ENCODE measurements at regions not wholly inside any gene's neighbourhood (a gene's known extent, or its start where the extent isn't known, plus 50 kb on each side); places are given as distances from the start of the nearest gene placed in this dataset.

GRCh38 chr18:78772360-78773302 is 207.0 kb upstream of the SALL3 start:
- no peak for DNase-seq (ENCODE audit: low spot score)

- DNase-seq (ENCODE audit: low spot score): no peak
These were observed 206.3 kb upstream of the SALL3 start for GRCh38 chr18:78773303-78773755.

GRCh38 chr18:78773819-78774218 is 205.8 kb upstream of the SALL3 start:
- no peak for DNase-seq (ENCODE audit: low spot score)

- no peak for DNase-seq (ENCODE audit: low spot score)
These were observed 204.9 kb upstream of the SALL3 start for GRCh38 chr18:78774741-78775141.

GRCh38 chr18:78776151-78776550 is 203.5 kb upstream of the SALL3 start:
- no peak for DNase-seq (ENCODE audit: low spot score)

GRCh38 chr18:78776706-78777285 is 202.8 kb upstream of the SALL3 start:
- no peak for DNase-seq (ENCODE audit: low spot score)

- no peak for DNase-seq (ENCODE audit: low spot score)
These were observed 201.6 kb upstream of the SALL3 start for GRCh38 chr18:78777992-78778391.

GRCh38 chr18:78778651-78779050 is 201.0 kb upstream of the SALL3 start:
- DNase-seq (ENCODE audit: low spot score): no peak

GRCh38 chr18:78779996-78780718 is 199.5 kb upstream of the SALL3 start:
- no peak for DNase-seq (ENCODE audit: low spot score)

- no peak for DNase-seq (ENCODE audit: low spot score)
These were observed 198.7 kb upstream of the SALL3 start for GRCh38 chr18:78780719-78781600.

GRCh38 chr18:78781601-78781960 is 198.0 kb upstream of the SALL3 start:
- DNase-seq (ENCODE audit: low spot score): no peak

GRCh38 chr18:78782951-78783563 is 196.6 kb upstream of the SALL3 start:
- DNase-seq (ENCODE audit: low spot score): no peak

- no peak for DNase-seq (ENCODE audit: low spot score)
These were observed 196.1 kb upstream of the SALL3 start for GRCh38 chr18:78783564-78783960.

GRCh38 chr18:78784861-78785260 is 194.8 kb upstream of the SALL3 start:
- DNase-seq (ENCODE audit: low spot score): no peak

GRCh38 chr18:78785706-78786105 is 193.9 kb upstream of the SALL3 start:
- DNase-seq (ENCODE audit: low spot score): no peak

- DNase-seq (ENCODE audit: low spot score): no peak
These were observed 192.8 kb upstream of the SALL3 start for GRCh38 chr18:78786776-78787175.

GRCh38 chr18:78787751-78788150 is 191.9 kb upstream of the SALL3 start:
- no peak for DNase-seq (ENCODE audit: low spot score)

- DNase-seq (ENCODE audit: low spot score): no peak
These were observed 191.5 kb upstream of the SALL3 start for GRCh38 chr18:78788161-78788560.

- no peak for DNase-seq (ENCODE audit: low spot score)
These were observed 189.8 kb upstream of the SALL3 start for GRCh38 chr18:78789850-78790249.

- DNase-seq (ENCODE audit: low spot score): no peak
These were observed 189.1 kb upstream of the SALL3 start for GRCh38 chr18:78790511-78790910.

- DNase-seq (ENCODE audit: low spot score): no peak
These were observed 188.7 kb upstream of the SALL3 start for GRCh38 chr18:78790960-78791359.

All from COLO829 (cell line).